Islet precursor cell (in vitro differentiated cells): ENCODE measurements at regions not wholly inside any gene's neighbourhood (a gene's known extent, or its start where the extent isn't known, plus 50 kb on each side); places are given as distances from the start of the nearest gene placed in this dataset.

Experiments used
- DNase-seq: peaks from one replicate; pipeline ENCODE4 v3.0.0-alpha.2; 2018

DNA sequence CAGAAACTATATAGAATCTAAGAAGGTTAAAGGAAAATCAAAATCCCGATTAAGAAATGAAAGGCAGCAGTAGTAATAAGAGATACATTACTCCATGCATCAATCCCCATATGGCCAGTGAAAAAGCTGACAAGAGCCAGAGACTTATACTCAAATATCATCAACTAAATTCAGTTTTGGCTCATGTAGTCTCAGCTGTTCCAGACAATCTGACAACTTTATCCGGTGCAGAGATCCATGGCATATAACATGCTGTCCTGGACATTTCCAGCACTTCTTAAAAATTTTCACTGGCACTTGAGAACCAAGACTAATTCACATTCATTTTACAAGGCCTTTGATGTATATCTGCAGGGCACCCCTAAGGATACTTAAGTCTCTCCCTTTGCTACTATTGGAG lies 255.7 kb upstream of the KLHL1 start:
- DNase-seq = no peak

- no peak for DNase-seq
Measured at GRCh38 chr13:70362820-70363570, 254.7 kb upstream of the KLHL1 start.

DNA sequence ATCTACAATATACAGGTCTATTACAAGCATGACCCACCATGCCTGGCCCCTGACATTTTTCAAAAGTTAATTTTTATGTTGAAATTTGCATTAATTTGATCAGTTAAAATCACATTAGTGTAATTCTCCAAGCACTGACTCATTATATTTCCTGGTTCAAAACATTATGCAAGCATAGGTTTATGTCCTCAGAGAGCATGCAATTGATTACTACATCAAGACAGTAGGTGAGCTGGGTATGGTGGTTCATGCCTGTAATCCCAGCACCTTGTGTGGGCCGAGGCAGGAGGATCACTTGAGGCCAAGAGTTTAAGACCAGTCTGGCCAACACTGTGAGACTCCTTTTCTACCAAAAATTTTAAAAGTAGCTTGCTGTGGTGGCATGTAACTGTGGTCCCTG lies 248.8 kb upstream of the KLHL1 start:
- no peak for DNase-seq

GRCh38 chr13:70353096-70353495 lies 244.8 kb upstream of the KLHL1 start:
- no peak for DNase-seq

DNA sequence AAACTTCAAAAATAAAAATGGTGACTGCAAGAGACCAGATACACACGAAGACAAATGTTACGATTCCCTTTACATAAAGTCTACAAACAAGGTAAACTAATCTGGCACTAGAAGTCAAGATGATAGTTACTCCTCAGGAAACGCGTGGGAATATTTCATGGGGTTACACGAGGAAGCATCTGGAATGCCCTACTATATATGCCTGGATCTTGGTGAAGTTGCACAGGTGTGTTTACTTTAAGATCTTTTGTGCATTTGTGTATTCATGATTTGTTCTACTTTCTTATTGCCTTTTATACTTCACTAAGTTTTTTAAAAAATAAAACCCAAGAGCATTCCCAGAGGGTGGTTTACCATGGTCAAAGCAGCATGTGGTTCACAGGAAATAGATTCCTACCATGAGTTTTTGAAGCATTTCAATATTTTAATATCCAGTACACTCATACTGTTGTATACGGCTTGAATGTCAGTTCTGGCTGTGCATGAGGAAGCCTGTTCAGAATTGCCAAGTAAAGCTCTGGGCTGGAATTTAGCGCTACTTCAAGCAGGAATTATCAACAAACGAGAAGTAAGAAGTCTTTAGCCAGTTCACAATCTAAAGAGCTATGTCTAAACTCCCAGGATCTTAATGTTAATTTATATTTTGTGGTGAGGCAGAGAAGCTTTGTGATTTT lies 239.8 kb upstream of the KLHL1 start:
- DNase-seq = no peak

DNA sequence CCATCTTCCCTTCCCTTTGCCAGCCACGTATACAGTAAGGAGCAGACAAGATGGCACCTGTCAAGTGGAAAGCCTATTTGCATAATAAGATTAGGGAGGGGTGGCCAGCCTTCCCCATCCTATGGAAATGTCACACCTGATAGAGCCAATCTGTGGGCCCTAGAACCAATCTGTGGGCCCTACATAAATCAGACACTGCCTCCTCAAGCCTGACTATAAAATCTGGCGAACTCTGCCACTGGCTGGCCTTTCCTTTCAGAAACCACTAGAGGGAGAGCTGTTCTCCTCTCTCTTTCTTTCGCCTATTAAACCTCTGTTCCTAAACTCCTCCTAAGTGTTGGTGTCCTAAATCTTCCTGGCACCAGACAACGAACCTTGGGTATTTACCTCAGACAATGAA lies 231.5 kb upstream of the KLHL1 start:
- DNase-seq = peak; percentile 62

DNA sequence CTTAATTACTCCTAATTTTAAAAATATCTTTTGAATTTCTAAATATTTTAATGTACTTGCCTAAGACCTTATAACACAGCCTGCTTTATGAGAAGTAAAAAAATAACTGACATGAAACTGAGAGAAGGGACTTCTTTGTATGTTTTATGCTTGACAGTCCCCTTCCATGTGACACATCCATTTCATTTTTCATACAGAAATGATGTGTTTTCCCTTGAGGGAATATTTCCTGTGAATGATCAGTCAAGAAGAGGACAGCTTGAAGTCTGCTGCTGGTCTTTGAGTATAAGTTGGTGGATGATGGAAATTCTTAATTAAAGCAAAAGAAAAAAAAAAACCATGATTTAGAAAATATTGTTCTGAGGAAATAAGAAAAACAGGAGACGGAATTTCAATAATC lies 230.4 kb upstream of the KLHL1 start:
- no peak for DNase-seq

DNA sequence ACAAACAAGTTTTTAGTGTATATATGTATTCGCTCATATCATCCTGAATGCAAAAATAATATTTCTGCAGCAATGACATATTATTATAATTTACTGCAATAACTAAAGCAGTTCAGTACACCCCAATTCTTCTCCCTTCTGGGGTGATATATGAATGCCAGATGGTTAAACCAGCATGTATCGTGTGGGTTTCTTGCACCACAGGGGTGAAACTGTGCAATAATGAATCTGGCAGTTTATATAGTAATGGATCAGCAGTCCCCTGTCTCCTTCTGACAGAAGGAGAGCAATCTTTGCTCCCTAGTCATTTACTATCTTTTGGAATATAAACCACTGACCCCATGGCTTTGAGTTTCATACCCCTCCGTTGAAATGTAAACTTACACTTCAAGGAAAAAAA lies 228.6 kb upstream of the KLHL1 start:
- no peak for DNase-seq

DNA sequence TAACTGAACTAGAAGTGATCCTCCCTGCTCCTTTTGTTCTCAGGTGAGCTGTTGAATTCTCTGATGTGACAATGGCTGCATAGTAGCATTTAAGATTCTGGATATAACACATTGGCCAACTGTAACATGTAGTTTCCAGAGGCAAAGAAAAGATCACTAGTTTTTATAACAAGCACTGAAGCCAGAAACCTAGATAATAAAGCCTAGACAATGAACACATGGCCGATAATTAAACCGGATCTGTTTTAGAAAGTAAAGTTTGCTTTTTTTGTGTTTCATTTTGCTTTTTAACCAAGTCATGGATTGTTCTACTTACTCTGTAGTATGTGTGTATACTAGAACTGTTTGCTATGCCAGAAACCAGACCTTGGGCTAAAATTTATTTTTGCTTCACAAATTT lies 225.5 kb upstream of the KLHL1 start:
- no peak for DNase-seq

DNA sequence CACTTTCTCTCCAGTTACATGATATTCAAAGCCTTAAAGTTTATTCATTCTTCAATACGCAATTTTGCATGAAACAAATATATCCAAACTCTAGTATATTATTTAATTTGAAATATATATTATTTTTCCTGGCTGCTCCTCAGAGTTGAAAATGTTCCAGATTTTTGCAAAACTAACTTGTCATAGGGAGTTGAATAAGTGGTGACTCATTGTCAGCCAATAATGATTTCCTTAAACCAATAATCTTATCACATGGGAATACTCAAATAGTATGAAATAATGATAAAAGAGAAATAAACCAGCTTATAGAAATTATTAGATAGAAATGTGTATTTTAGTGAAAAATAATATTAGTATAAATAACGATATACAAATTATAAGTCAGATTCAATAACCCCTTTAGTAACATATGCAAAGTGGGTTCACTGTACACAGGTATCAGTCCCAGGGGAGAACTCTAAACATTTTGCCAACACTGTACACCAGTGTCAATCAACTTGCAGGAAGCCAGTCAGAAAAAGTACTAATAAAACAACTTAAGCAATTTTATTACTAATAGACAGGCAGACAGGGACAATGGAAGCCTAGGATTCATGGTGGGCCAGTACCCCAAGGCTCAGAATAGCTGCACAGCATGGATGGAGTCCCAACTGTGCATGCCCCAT lies 222.6 kb upstream of the KLHL1 start:
- no peak for DNase-seq

- DNase-seq = no peak
Measured at GRCh38 chr13:70324519-70324918, 216.3 kb upstream of the KLHL1 start.

- no peak for DNase-seq
Measured at GRCh38 chr13:70311191-70311590, 202.9 kb upstream of the KLHL1 start.

DNA sequence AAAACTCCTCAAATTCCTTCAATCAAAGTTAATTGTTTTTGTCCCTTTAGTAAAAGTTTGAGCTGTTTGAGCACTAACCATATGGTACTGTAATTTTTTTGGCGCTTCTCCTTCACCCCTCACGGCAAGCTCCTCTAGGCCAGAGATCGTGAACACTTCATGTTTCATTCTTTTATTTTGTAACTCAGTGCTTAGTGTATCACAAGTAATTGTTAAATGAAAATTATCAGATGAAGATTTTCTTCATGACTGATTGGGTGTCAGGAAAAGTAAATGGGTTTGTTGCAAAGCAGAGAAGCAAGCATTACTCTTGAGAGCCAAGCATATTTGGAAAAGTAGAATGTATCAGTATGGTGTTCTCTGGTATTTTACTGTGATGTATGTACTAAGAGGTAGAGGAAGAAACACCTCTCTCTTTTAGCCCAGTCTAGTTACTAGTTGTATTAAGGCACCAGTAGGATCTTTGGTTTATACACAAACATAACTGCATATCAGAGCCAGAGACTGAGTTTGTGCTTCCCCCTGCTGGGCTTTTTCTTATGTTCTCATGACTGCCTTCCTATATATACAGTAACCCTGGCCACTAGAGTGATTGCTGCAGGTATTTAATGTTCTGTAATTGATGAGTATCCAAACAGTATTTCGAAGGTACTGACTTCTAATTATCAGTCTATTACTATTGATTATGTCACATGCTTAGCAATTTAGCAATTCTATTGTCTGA lies 202.3 kb upstream of the KLHL1 start:
- DNase-seq = no peak

- DNase-seq = no peak
Measured at GRCh38 chr13:70297189-70297616, 189.0 kb upstream of the KLHL1 start.

GRCh38 chr13:70284371-70284770 lies 176.1 kb upstream of the KLHL1 start:
- DNase-seq = no peak

DNA sequence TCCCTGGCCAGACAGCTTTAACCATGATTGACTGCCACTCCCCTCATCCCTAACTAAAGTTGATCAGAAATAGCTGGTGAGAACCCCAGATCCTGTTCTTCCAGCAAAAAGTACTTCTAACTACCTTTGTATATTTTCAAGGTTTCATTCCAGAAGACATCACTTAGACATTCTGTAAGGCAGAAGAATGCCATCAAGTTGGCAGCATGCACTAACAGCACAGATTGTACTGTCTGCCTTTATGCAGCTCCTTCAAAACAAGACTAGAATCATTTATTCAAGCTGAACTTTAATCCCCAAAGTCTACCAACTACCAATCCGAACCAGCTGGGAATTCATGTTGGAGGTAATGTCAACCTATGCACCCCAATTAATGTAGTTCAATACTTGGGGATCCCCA lies 167.6 kb upstream of the KLHL1 start:
- no peak for DNase-seq

DNA sequence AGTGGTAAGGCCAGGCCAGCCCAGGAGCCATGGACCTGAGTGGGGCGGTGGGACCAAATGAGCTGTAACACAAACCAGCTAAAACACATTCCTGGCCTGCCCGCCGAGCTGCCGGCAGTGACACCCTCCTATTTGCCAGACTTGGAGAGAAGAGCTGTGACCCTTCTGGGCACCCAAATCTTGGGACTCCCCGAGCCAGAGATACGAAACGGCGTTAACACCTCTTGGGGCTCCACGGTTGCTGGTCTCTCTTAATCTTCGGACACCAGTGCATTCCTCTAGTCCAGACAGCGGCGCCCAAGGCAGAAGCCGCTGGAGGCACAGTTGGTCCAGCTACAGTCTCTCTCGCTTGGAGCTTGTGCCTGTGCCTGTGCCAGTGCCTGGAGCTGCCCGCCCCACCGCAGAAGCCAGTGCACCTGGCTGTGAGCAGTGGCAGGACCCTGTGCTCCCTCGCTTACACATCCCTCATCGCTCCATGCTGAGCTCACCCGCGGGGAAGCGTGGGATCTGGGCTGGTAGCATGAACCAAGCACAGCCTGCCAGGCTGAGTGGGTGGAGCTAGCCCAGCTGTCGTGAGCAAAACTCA lies 147.2 kb upstream of the KLHL1 start:
- DNase-seq = no peak

- DNase-seq = no peak
Measured at GRCh38 chr13:70253834-70254233, 145.6 kb upstream of the KLHL1 start.

GRCh38 chr13:70253411-70253810 lies 145.2 kb upstream of the KLHL1 start:
- no peak for DNase-seq

GRCh38 chr13:70249332-70250064 lies 141.2 kb upstream of the KLHL1 start:
- DNase-seq = peak; percentile 89

DNA sequence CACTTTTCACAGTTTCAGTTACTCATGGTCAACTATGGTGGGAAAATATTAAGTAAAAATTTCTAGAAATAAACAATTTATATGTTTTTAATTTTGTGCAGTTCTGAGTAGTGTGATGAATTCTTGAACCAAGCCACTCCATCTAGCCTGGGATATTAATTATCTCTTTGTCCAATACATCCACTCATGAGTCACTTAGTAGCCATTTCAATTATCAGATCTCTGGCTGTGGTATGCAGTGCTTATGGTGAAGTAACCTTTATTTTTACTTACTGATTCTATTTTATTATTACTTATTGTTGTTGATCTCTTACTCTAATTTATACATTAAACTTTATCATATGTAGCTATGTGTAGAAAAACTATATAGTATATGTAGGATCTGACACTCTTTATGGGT lies 128.9 kb upstream of the KLHL1 start:
- DNase-seq = no peak

DNA sequence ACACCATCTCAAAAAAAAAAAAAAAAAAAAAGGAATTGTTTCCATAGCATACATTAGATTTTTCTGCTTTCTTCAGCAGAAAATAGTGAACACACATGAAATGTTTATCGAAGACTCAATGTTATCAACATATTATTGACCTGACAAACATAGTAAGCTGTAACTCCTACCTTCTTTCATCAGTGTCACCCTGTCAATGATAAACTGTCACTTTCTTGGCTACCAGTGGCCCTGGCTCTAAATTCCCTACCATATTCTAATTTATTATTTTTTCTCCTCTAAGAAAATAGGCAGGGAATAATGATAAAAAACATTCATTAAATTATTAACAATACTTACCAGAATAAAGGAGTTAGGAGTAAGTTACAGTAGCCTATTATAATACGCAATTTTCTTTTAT lies 127.3 kb upstream of the KLHL1 start:
- DNase-seq = no peak
